PC-3 (cell line): ENCODE measurements at regions not wholly inside any gene's neighbourhood (a gene's known extent, or its start where the extent isn't known, plus 50 kb on each side); places are given as distances from the start of the nearest gene placed in this dataset.

Source experiments
- ATAC-seq: fragments of 200-7000 bp; cut with Tn5 transposase; 2 replicates; pipeline ENCODE4 v1.9.1; 2020; ENCODE audit warnings: mild to moderate bottlenecking, moderate library complexity
- BruUV-seq: library from RNA; stranded (reverse); fragments of 400-500 nt; replicated peaks from 2 replicates; lab custom pipeline; 2021; lab: Mats Ljungman, UMichigan
- CTCF ChIA-PET: fragments of 300-600 bp; sonication (Branson Sonifier 250); formaldehyde crosslinking; loops from one replicate; lab custom pipeline; 2022; ENCODE audit warnings: antibody characterized with exemption; lab: Charles Lee
- POLR2A ChIA-PET: fragments of 300-600 bp; sonication (Branson Sonifier 250); formaldehyde crosslinking; loops from one replicate; lab custom pipeline; 2022; ENCODE audit warnings: antibody characterized with exemption; ENCODE audit not compliant: unreplicated experiment; lab: Charles Lee
- DNase-seq: peaks from one replicate; pipeline ENCODE4 v3.0.0-alpha.2; 2015
- H2AFZ ChIP-seq: fragments of 300-600 bp; sonication (generic); 2 replicates; pipeline ENCODE4 v1.6.0; 2016; ENCODE audit warnings: antibody characterized with exemption, low read length
- H3F3A ChIP-seq: fragments of 300-600 bp; sonication (generic); one replicate; pipeline ENCODE4 v1.6.0; 2017; ENCODE audit warnings: antibody characterized with exemption, low read length, control low read depth, mild to moderate bottlenecking; ENCODE audit not compliant: unreplicated experiment
- H3K27ac ChIP-seq: fragments of 300-600 bp; sonication (generic); 2 replicates; pipeline ENCODE4 v1.5.1; 2016; ENCODE audit warnings: mild to moderate bottlenecking, low read length
- H3K27me3 ChIP-seq: fragments of 300-600 bp; sonication (generic); 2 replicates; pipeline ENCODE4 v1.6.1; 2016; ENCODE audit warnings: low read length, mixed read lengths
- H3K36me3 ChIP-seq: fragments of 300-600 bp; sonication (generic); 2 replicates; pipeline ENCODE4 v1.6.1; 2016; ENCODE audit warnings: low read depth, mixed run types, low read length, mixed read lengths
- H3K4me1 ChIP-seq: fragments of 300-600 bp; sonication (generic); 2 replicates; pipeline ENCODE4 v1.5.1; 2016; ENCODE audit warnings: low read length; ENCODE audit not compliant: insufficient read depth
- H3K4me2 ChIP-seq: fragments of 300-600 bp; sonication (generic); 2 replicates; pipeline ENCODE4 v1.6.0; 2016; ENCODE audit warnings: low read length
- H3K4me3 ChIP-seq: fragments of 300-600 bp; sonication (generic); 2 replicates; pipeline ENCODE4 v1.5.1; 2016; ENCODE audit warnings: mild to moderate bottlenecking, low read length, mixed read lengths
- H3K79me2 ChIP-seq: fragments of 300-600 bp; sonication (generic); 2 replicates; pipeline ENCODE4 v1.6.1; 2017; ENCODE audit warnings: low read length, mixed read lengths
- H3K9ac ChIP-seq: fragments of 300-600 bp; sonication (generic); 2 replicates; pipeline ENCODE4 v1.6.0; 2016; ENCODE audit warnings: mild to moderate bottlenecking, low read length
- H3K9me2 ChIP-seq: fragments of 300-600 bp; sonication (generic); replicated peaks from 2 replicates; pipeline ENCODE4 v1.6.1; 2016; ENCODE audit warnings: mixed run types, low read length, mixed read lengths
- H3K9me3 ChIP-seq: fragments of 300-600 bp; sonication (generic); 2 replicates; pipeline ENCODE4 v1.6.1; 2016; ENCODE audit warnings: low read length, mixed read lengths
- H4K20me1 ChIP-seq: fragments of 300-600 bp; sonication (generic); 2 replicates; pipeline ENCODE4 v1.6.1; 2016; ENCODE audit warnings: low read length, mixed read lengths
- CTCF ChIP-seq: fragments of 300-600 bp; sonication (generic); conservative IDR thresholded peaks from 2 replicates; pipeline ENCODE4 v1.5.1; 2017; ENCODE audit warnings: antibody characterized with exemption, low read depth, mild to moderate bottlenecking, low read length
- EZH2 ChIP-seq: fragments of 300-600 bp; sonication (generic); IDR thresholded peaks from one replicate; pipeline ENCODE4 v1.6.1; 2017; ENCODE audit warnings: antibody characterized with exemption, mild to moderate bottlenecking, low read length; ENCODE audit not compliant: unreplicated experiment
- EZH2phosphoT487 ChIP-seq: fragments of 300-600 bp; sonication (generic); IDR thresholded peaks from 2 replicates; pipeline ENCODE4 v1.6.1; 2018; ENCODE audit warnings: mild to moderate bottlenecking, antibody characterized with exemption, low read length, borderline replicate concordance
- intact Hi-C: fragments of 100-400 bp; cut with micrococcal nuclease; formaldehyde crosslinking; loops from 2 replicates; pipeline ENCODE4 v1.9.0; 2023

- POLR2A ChIA-PET, result no interaction called here
- no TSS peak for BruUV-seq
- CTCF ChIA-PET, result no interaction called here
- Histone ChIP-seq H3K9me3 (no peaks in the 10 kb centered on the region), H3K79me2 (no peaks in the 10 kb centered on the region), H3K27ac (no peak overlapping the region), H3K9me2 (no peaks in the 10 kb centered on the region), H2AFZ (no peak overlapping the region), H3K4me3 (no peak overlapping the region), H3K4me1 (no peaks in the 10 kb centered on the region), H3K36me3 (no peaks in the 10 kb centered on the region), H4K20me1 (no peaks in the 10 kb centered on the region), H3K9ac (no peak overlapping the region), H3K4me2 (no peak overlapping the region), H3K27me3 (no peaks in the 10 kb centered on the region), H3F3A (no peaks in the 10 kb centered on the region)
- ATAC-seq, result no peak
- intact Hi-C loops, result no loop called here
- DNase-seq, result peak; percentile 20
- TF ChIP-seq EZH2 (no peak), CTCF (no peak), EZH2phosphoT487 (no peak)
These were observed 118.2 kb upstream of the KLF8 start for GRCh38 chrX:56113785-56114436.

GRCh38 chrX:56114437-56114787 lies 117.7 kb upstream of the KLF8 start:
- no peaks in the 10 kb centered on the region for H3K9me2 ChIP-seq
- no peak for TF ChIP-seq EZH2
- no peak for TF ChIP-seq EZH2phosphoT487
- no peak for TF ChIP-seq CTCF
- H3K27me3 ChIP-seq, result no peaks in the 10 kb centered on the region
- CTCF ChIA-PET, result no interaction called here
- no peaks in the 10 kb centered on the region for H3K79me2 ChIP-seq
- no peaks in the 10 kb centered on the region for H4K20me1 ChIP-seq
- H3F3A ChIP-seq, result no peaks in the 10 kb centered on the region
- no peaks in the 10 kb centered on the region for H3K9me3 ChIP-seq
- no peak overlapping the region for H3K4me3 ChIP-seq
- POLR2A ChIA-PET, result no interaction called here
- no peak overlapping the region for H3K27ac ChIP-seq
- no peaks in the 10 kb centered on the region for H3K4me1 ChIP-seq
- no peaks in the 10 kb centered on the region for H3K36me3 ChIP-seq
- ATAC-seq (no peak), DNase-seq (no peak)
- H3K4me2 ChIP-seq, result no peak overlapping the region
- intact Hi-C loops, result no loop called here
- BruUV-seq, result no TSS peak
- no peak overlapping the region for H3K9ac ChIP-seq
- H2AFZ ChIP-seq, result no peak overlapping the region

GRCh38 chrX:56120242-56120641 lies 111.9 kb upstream of the KLF8 start:
- POLR2A ChIA-PET, result no interaction called here
- H3K9ac ChIP-seq, result no peak overlapping the region
- no peaks in the 10 kb centered on the region for H3K27me3 ChIP-seq
- no peak overlapping the region for H3K4me2 ChIP-seq
- no peak for ATAC-seq
- no peaks in the 10 kb centered on the region for H4K20me1 ChIP-seq
- no TSS peak for BruUV-seq
- H3K79me2 ChIP-seq, result no peaks in the 10 kb centered on the region
- no peak for DNase-seq
- no peaks in the 10 kb centered on the region for H3K9me2 ChIP-seq
- no peak for TF ChIP-seq CTCF
- TF ChIP-seq EZH2, result no peak
- no peak for TF ChIP-seq EZH2phosphoT487
- no peaks in the 10 kb centered on the region for H3K4me1 ChIP-seq
- H2AFZ ChIP-seq, result no peak overlapping the region
- intact Hi-C loops, result no loop called here
- CTCF ChIA-PET, result no interaction called here
- H3K9me3 ChIP-seq, result no peaks in the 10 kb centered on the region
- no peaks in the 10 kb centered on the region for H3F3A ChIP-seq
- no peak overlapping the region for H3K27ac ChIP-seq
- no peaks in the 10 kb centered on the region for H3K36me3 ChIP-seq
- no peak overlapping the region for H3K4me3 ChIP-seq
